ENCODE measurements at regions not wholly inside any gene's neighbourhood (a gene's known extent, or its start where the extent isn't known, plus 50 kb on each side); places are given as distances from the start of the nearest gene placed in this dataset.

DNA sequence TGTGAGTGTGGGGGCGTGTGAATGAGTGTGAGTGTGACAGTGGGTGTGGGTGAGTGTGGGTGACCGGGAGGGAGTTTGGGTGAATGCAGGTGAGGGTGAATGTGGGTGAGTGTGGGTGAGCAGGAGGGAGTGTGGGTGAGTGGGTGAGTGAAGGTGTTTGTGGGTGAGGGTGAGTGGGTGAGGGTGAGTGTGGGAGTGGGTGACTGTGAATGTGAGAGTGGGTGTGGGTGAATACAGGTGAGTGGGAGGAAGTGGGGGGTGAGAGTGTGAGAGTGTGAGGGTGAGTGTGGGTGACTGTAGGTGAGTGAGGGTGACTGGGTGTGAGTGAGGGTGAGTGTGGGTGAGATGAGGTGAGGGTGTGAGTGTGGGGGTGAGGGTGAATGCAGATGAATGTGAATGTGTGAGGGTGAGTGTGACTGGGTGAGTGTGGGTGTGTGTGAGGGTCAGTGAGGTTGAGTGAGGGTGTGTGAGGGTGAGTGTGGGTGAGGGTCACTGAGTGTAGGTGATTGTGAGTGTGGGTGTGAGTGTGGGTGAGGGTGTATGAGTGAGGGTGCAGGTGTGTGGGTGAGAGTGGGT is 1677.3 kb upstream of the TENM3 start:
- TF ChIP-seq EZH2 (IDR thresholded peaks at IDR 0.05), result no peak
- TF ChIP-seq POLR2AphosphoS5 (IDR thresholded peaks at IDR 0.05; ENCODE audit: borderline replicate concordance, low read depth, low read length), result no peak
